Fibroblast of the aortic adventitia (primary cell): ENCODE measurements at regions not wholly inside any gene's neighbourhood (a gene's known extent, or its start where the extent isn't known, plus 50 kb on each side); places are given as distances from the start of the nearest gene placed in this dataset.

ENCODE experiments used
- DNase-seq: peaks from one replicate; pipeline ENCODE4 v3.0.0-alpha.2; 2010; ENCODE audit warnings: low read depth
- H3K4me3 ChIP-seq: 2 replicates; pipeline ENCODE4 v1.5.1; 2011; ENCODE audit warnings: low read depth, mild to moderate bottlenecking, control low read depth, low read length, moderate library complexity
- TF ChIP-seq, protein P1 (sequence below): IDR thresholded peaks from 2 replicates; pipeline ENCODE4 v1.5.1; 2011; ENCODE audit warnings: mild to moderate bottlenecking, low read length, control low read depth, inconsistent platforms; ENCODE audit not compliant: insufficient read depth

- TF ChIP-seq, protein P1, sequence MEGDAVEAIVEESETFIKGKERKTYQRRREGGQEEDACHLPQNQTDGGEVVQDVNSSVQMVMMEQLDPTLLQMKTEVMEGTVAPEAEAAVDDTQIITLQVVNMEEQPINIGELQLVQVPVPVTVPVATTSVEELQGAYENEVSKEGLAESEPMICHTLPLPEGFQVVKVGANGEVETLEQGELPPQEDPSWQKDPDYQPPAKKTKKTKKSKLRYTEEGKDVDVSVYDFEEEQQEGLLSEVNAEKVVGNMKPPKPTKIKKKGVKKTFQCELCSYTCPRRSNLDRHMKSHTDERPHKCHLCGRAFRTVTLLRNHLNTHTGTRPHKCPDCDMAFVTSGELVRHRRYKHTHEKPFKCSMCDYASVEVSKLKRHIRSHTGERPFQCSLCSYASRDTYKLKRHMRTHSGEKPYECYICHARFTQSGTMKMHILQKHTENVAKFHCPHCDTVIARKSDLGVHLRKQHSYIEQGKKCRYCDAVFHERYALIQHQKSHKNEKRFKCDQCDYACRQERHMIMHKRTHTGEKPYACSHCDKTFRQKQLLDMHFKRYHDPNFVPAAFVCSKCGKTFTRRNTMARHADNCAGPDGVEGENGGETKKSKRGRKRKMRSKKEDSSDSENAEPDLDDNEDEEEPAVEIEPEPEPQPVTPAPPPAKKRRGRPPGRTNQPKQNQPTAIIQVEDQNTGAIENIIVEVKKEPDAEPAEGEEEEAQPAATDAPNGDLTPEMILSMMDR = no peak
- H3K4me3 ChIP-seq = no peak overlapping the region
- no peak for DNase-seq
Measured at GRCh38 chr2:196224756-196225155, 53.4 kb upstream of the STK17B start.

DNA sequence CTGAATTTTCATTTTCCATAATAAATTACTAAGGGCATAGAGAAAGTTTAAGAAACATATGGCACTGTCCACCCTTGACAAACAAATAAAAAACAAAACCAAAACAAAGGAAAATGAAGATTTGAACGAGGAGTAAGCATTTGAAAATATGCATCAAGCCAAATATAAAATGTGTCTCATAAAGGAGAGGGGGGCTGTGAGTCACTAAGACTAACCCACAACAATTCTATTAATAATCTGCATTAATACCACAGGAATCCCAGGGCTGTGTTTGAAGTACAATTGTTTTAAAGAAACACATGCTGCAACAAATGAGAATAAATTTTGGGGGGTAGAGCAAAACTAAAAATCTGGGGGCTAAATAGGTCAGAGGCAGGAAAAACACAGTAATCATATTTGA, 53.8 kb upstream of the STK17B start:
- H3K4me3 ChIP-seq = no peak overlapping the region
- TF ChIP-seq, protein P1 = no peak
- DNase-seq = peak; percentile 62

GRCh38 chr2:196226058-196226706, 54.8 kb upstream of the STK17B start:
- no peak overlapping the region for H3K4me3 ChIP-seq
- TF ChIP-seq, protein P1 = no peak
- DNase-seq = no peak

DNA sequence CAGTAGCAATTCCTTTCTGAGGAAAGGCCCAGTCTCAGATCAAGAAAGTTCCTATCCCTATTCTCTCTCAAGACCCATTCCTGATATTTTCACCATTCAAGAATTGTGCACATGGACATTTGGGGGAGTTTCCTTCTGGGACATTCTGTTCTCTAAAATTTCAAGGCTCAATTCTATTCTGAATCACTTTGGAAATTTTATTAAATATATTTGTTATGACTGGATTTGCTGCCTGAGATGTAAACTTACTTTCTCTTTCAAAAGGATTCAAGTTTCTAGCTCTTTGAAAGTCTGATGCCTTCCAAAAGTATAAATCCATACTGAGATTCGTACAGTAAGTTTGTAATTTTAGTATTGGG, 55.3 kb upstream of the STK17B start:
- no peak overlapping the region for H3K4me3 ChIP-seq
- TF ChIP-seq, protein P1 = no peak
- no peak for DNase-seq

- TF ChIP-seq, protein P1 = no peak
- no peak overlapping the region for H3K4me3 ChIP-seq
- no peak for DNase-seq
Measured at GRCh38 chr2:196229013-196229412, 57.6 kb upstream of the STK17B start.

DNA sequence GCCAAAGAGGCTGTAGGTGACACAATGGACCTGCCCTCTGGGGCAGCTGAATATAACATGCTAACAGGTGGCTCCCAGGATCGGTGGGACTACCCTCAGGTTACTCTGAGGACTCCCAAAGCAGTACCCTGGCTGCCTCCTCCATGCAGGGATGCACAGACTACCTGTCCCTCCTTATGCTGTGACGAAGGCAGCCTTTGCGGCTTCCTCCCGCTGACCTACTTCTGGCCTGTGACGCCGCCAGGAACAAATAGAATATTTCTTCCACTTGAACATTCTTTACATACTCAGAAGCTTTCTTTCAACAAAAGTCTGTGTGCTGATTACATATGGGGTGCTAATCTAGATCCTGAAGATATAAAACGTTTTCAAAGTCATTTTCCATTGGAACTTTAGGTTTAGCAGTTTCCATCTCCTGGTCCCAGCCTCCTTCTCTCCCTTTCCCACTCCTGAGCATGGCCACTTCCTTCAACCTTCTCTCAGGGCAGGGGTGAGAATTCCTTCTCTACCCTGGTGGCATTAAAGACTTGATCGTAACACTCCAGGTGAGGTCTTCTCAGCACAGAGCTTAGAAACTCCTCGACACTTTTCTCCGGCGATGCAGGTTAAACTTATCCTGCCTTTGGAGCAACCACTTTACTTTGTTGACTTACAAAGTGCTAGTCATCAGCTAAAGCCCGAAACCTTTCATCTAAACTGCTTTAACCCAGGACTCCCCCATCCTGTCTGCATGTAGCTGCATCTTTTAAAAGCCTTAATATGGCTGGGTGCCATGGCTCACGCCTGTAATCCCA, 58.9 kb upstream of the STK17B start:
- no peak overlapping the region for H3K4me3 ChIP-seq
- TF ChIP-seq, protein P1 = no peak
- no peak for DNase-seq
